ENCODE measurements at regions not wholly inside any gene's neighbourhood (a gene's known extent, or its start where the extent isn't known, plus 50 kb on each side); places are given as distances from the start of the nearest gene placed in this dataset.

GRCh38 chr6:232982-233640 is 59.2 kb upstream of the DUSP22 start:
- H3K9ac ChIP-seq (ENCODE audit: low read length), result no peak overlapping the region
- no peak overlapping the region for H2AFZ ChIP-seq (ENCODE audit: low read depth, low read length)
- no peaks in the 10 kb centered on the region for H4K20me1 ChIP-seq (ENCODE audit: insufficient read depth, low read length)
- H3K4me2 ChIP-seq (ENCODE audit: low read length), result no peak overlapping the region
- 0 out of 2 replicates have a peak, but pooled peaks cover 2% of the 10 kb centered on the region for H3K79me2 ChIP-seq (ENCODE audit: low read length)
- TF ChIP-seq EZH2phosphoT487 (IDR thresholded peaks at IDR 0.05; ENCODE audit: low read depth) (no peak), CTCF (IDR thresholded peaks at IDR 0.05; ENCODE audit: low read depth, low read length) (no peak)
- no peaks in the 10 kb centered on the region for H3K27me3 ChIP-seq (ENCODE audit: low read depth, low read length)
- no peaks in the 10 kb centered on the region for H3K9me3 ChIP-seq (ENCODE audit: insufficient read depth, low read length)
- peaks cover 82% of the 10 kb centered on the region for H3K4me1 ChIP-seq (ENCODE audit: low read length)
- no peaks in the 10 kb centered on the region for H3K36me3 ChIP-seq (replicated peaks; ENCODE audit: low read depth, low read length)
- H3K27ac ChIP-seq (ENCODE audit: low read length), result peak overlapping the region; percentile 44
- H3K4me3 ChIP-seq (ENCODE audit: low read length), result no peak overlapping the region

DNA sequence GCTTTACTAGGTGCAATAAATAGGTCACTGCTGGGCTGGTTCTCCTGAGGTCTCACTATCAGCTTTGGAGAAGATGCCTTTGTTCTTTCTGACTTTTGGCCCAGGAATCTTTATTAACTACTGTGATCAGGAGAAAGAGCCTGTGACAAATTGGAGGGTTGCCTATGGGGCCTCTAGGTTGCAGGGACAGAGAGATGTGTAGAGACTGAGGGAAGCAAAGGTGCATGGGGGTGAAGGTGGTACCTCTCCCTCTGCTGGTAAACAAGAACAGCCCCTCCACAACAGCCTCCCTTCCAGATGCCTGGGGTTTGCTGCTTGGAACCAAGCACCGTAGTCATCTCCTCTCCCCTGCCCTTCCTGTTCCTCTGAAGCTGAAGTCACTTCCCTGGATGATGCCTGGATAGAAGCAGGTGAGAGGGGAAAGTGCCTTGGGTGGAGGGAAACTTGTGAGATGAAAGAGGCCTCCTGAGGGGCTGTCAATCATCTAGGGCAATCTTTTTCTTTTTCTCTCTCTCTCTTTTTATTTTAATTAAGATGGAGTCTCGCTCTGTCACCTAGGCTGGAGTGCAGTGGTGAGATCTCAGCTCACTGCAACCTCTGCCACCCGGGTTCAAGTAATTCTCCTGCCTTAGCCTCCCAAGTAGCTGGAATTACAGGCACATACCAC is 57.4 kb upstream of the DUSP22 start:
- no peaks in the 10 kb centered on the region for H3K79me2 ChIP-seq (ENCODE audit: low read length)

GRCh38 chr6:235763-236360 is 56.4 kb upstream of the DUSP22 start:
- Histone ChIP-seq H3K79me2 (ENCODE audit: low read length) (no peaks in the 10 kb centered on the region), H4K20me1 (ENCODE audit: insufficient read depth, low read length) (no peaks in the 10 kb centered on the region), H3K4me3 (ENCODE audit: low read length) (peak overlapping the region; percentile 70), H3K4me1 (ENCODE audit: low read length) (peaks cover 55% of the 10 kb centered on the region), H3K9me3 (ENCODE audit: insufficient read depth, low read length) (no peaks in the 10 kb centered on the region), H3K36me3 (replicated peaks; ENCODE audit: low read depth, low read length) (no peaks in the 10 kb centered on the region), H2AFZ (ENCODE audit: low read depth, low read length) (0 out of 2 replicates have a peak overlapping the region, but pooled peaks have one; percentile 69), H3K27ac (ENCODE audit: low read length) (peak overlapping the region; percentile 82), H3K4me2 (ENCODE audit: low read length) (peak overlapping the region; percentile 70), H3K27me3 (ENCODE audit: low read depth, low read length) (no peaks in the 10 kb centered on the region), H3K9ac (ENCODE audit: low read length) (peak overlapping the region; percentile 73)
- TF ChIP-seq EZH2phosphoT487 (IDR thresholded peaks at IDR 0.05; ENCODE audit: low read depth) (no peak), CTCF (IDR thresholded peaks at IDR 0.05; ENCODE audit: low read depth, low read length) (no peak)

More for the DNA sequence above, 57.4 kb upstream of the DUSP22 start:
- Histone ChIP-seq H2AFZ (ENCODE audit: low read depth, low read length) (no peak overlapping the region), H3K27ac (ENCODE audit: low read length) (peak overlapping the region; percentile 37; the same call in 1 of the 2 replicates), H3K36me3 (replicated peaks; ENCODE audit: low read depth, low read length) (no peaks in the 10 kb centered on the region), H3K4me1 (ENCODE audit: low read length) (peaks cover 65% of the 10 kb centered on the region), H3K9me3 (ENCODE audit: insufficient read depth, low read length) (no peaks in the 10 kb centered on the region), H3K9ac (ENCODE audit: low read length) (peak overlapping the region; percentile 25; the same call in 1 of the 2 replicates), H4K20me1 (ENCODE audit: insufficient read depth, low read length) (no peaks in the 10 kb centered on the region), H3K4me3 (ENCODE audit: low read length) (no peak overlapping the region), H3K27me3 (ENCODE audit: low read depth, low read length) (no peaks in the 10 kb centered on the region), H3K4me2 (ENCODE audit: low read length) (no peak overlapping the region)
- TF ChIP-seq CTCF (IDR thresholded peaks at IDR 0.05; ENCODE audit: low read depth, low read length), result no peak

DNA sequence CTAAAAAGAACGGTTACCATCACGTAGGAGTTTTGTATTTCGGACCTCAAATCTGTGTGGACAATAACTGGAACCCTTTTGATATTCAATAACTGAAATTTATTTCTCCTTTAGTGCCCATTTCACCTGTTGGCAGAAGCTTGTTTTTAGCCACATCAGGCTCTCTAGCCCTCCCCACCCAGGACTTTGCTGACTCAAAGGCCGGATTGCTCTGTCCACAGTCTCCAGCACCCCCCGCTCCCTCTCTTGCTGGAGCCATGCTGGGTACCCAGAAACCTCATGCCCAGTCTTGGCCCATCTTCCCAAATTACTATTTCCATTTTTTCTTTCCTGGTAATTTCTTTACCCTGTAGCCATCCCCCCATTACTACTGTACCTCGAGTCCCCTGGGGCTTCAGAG is 55.8 kb upstream of the DUSP22 start:
- Histone ChIP-seq H3K36me3 (replicated peaks; ENCODE audit: low read depth, low read length) (no peaks in the 10 kb centered on the region), H3K27me3 (ENCODE audit: low read depth, low read length) (no peaks in the 10 kb centered on the region), H3K4me3 (ENCODE audit: low read length) (peak overlapping the region; percentile 70), H3K9ac (ENCODE audit: low read length) (peak overlapping the region; percentile 73), H3K79me2 (ENCODE audit: low read length) (no peaks in the 10 kb centered on the region), H3K27ac (ENCODE audit: low read length) (peak overlapping the region; percentile 82), H2AFZ (ENCODE audit: low read depth, low read length) (0 out of 2 replicates have a peak overlapping the region, but pooled peaks have one; percentile 31), H4K20me1 (ENCODE audit: insufficient read depth, low read length) (no peaks in the 10 kb centered on the region), H3K4me1 (ENCODE audit: low read length) (peaks cover 48% of the 10 kb centered on the region), H3K4me2 (ENCODE audit: low read length) (peak overlapping the region; percentile 70), H3K9me3 (ENCODE audit: insufficient read depth, low read length) (no peaks in the 10 kb centered on the region)
- TF ChIP-seq CTCF (IDR thresholded peaks at IDR 0.05; ENCODE audit: low read depth, low read length) (no peak), EZH2phosphoT487 (IDR thresholded peaks at IDR 0.05; ENCODE audit: low read depth) (no peak)
